ENCODE measurements at regions not wholly inside any gene's neighbourhood (a gene's known extent, or its start where the extent isn't known, plus 50 kb on each side); places are given as distances from the start of the nearest gene placed in this dataset.

DNA sequence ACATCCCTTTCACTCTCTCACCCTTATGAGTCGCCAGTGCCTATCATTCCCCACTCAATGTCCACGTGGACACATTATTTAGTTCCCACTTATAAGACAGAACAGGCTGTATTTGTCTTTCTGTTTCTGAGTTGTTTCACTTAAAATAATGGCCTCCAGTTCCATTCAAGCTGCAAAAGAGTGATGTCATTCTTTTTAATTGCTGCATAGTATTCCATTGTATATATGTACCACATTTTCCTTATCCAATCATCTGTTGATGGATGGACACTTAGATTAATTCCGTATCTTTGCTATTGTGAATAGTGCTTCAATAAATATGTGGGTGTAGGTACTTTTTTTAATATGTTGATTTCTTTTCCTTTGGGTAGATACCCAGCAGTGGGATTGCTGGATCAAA lies 79.1 kb downstream of the ZNF365 start:
- dilution Hi-C loops (cut with MboI; ENCODE audit: extremely low pct_ligation_motif_present, low sequenced_read_pairs) (no loop called here), intact Hi-C loops (cut with micrococcal nuclease) (no loop called here)
- Histone ChIP-seq H3K36me3 (ENCODE audit: control insufficient read depth in 2 of 2, extremely low read depth in 1 of 2, insufficient read depth in 2 of 2, low read length in 2 of 2) (no peaks in the 10 kb centered on the region), H3K27me3 (ENCODE audit: control insufficient read depth in 2 of 2, insufficient read depth in 2 of 2, low read length in 2 of 2) (no peaks in the 10 kb centered on the region), H4K20me1 (replicated peaks; ENCODE audit: control insufficient read depth, extremely low read depth, insufficient read depth, low read length) (no peaks in the 10 kb centered on the region), H3K4me1 (ENCODE audit: control insufficient read depth, extremely low read depth, insufficient read depth, low read length) (no peaks in the 10 kb centered on the region), H3K27ac (ENCODE audit: insufficient read depth, low read depth, low read length) (no peak overlapping the region), H3K9ac (replicated peaks; ENCODE audit: extremely low read depth, insufficient read depth, low read length) (no peak overlapping the region), H3K4me2 (ENCODE audit: insufficient read depth, low read length) (no peak overlapping the region), H3K4me3 (replicated peaks in 1 of 3; ENCODE audit: insufficient read depth in 1 of 3, low read depth in 1 of 3, low read length in 3 of 3) (no peak overlapping the region), H2AFZ (ENCODE audit: low read depth, low read length) (no peak overlapping the region), H3K79me2 (ENCODE audit: control insufficient read depth, insufficient read depth, low read length) (no peaks in the 10 kb centered on the region), H3K9me3 (replicated peaks; ENCODE audit: control insufficient read depth, insufficient read depth, low read length) (no peaks in the 10 kb centered on the region), H3K9me1 (replicated peaks; ENCODE audit: control insufficient read depth, extremely low read depth, insufficient read depth, low read length) (no peaks in the 10 kb centered on the region)
- no TSS peak for BruUV-seq (replicated peaks)
- no peak for TF ChIP-seq FOS (IDR thresholded peaks at IDR 0.05; ENCODE audit: borderline replicate concordance, insufficient read depth, low read length)
- no peak for TF ChIP-seq MYC (IDR thresholded peaks at IDR 0.05; ENCODE audit: low read depth, low read length)
- no peak for TF ChIP-seq JUN (IDR thresholded peaks at IDR 0.05; ENCODE audit: borderline replicate concordance, insufficient read depth, insufficient read length, low read depth)
- TF ChIP-seq, protein P1, sequence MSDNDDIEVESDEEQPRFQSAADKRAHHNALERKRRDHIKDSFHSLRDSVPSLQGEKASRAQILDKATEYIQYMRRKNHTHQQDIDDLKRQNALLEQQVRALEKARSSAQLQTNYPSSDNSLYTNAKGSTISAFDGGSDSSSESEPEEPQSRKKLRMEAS (IDR thresholded peaks at IDR 0.05; ENCODE audit: insufficient read depth, insufficient read length): no peak
- TF ChIP-seq POLR2AphosphoS5 (IDR thresholded peaks at IDR 0.05; ENCODE audit: insufficient read depth, low read depth, low read length): no peak
- no peak for TF ChIP-seq POLR2A (IDR thresholded peaks at IDR 0.05; ENCODE audit: low read depth, low read length)
- no peak for TF ChIP-seq EZH2 (IDR thresholded peaks at IDR 0.05; ENCODE audit: borderline replicate concordance, low read depth, low read length, severe bottlenecking)
- TF ChIP-seq GATA2 (IDR thresholded peaks at IDR 0.05; ENCODE audit: insufficient read depth, insufficient read length, low read depth, low read length): no peak
- TF ChIP-seq, protein P2, sequence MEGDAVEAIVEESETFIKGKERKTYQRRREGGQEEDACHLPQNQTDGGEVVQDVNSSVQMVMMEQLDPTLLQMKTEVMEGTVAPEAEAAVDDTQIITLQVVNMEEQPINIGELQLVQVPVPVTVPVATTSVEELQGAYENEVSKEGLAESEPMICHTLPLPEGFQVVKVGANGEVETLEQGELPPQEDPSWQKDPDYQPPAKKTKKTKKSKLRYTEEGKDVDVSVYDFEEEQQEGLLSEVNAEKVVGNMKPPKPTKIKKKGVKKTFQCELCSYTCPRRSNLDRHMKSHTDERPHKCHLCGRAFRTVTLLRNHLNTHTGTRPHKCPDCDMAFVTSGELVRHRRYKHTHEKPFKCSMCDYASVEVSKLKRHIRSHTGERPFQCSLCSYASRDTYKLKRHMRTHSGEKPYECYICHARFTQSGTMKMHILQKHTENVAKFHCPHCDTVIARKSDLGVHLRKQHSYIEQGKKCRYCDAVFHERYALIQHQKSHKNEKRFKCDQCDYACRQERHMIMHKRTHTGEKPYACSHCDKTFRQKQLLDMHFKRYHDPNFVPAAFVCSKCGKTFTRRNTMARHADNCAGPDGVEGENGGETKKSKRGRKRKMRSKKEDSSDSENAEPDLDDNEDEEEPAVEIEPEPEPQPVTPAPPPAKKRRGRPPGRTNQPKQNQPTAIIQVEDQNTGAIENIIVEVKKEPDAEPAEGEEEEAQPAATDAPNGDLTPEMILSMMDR (IDR thresholded peaks at IDR 0.05; ENCODE audit: extremely low read depth in 1 of 2, insufficient read depth in 1 of 2, low read depth in 1 of 2, low read length in 2 of 2): no peak
- no peak for FAIRE-seq
- DNase-seq (ENCODE audit: low read depth, low spot score): no peak
- CTCF ChIA-PET: no interaction called here
- POLR2A ChIA-PET: no interaction called here
